ENCODE measurements at regions not wholly inside any gene's neighbourhood (a gene's known extent, or its start where the extent isn't known, plus 50 kb on each side); places are given as distances from the start of the nearest gene placed in this dataset.
"Not testable (repeated sequence)": the region's sequence is repeated elsewhere in the genome, so short reads cannot be mapped to it uniquely, and the experiment has no call there.

- TF ChIP-seq CTCF, POLR2A (IDR thresholded peaks at IDR 0.05): not testable (repeated sequence)
These were observed 71.6 kb upstream of the COBL start for GRCh38 chr7:51388241-51388640.
